HG02759 (cell line): ENCODE measurements at regions not wholly inside any gene's neighbourhood (a gene's known extent, or its start where the extent isn't known, plus 50 kb on each side); places are given as distances from the start of the nearest gene placed in this dataset.

Experiments
- ATAC-seq: cut with Tn5 transposase; IDR thresholded peaks from one replicate; pipeline ENCODE4 v1.9.1; 2021; ENCODE audit warnings: mild to moderate bottlenecking, moderate library complexity; ENCODE audit not compliant: unreplicated experiment

- ATAC-seq, result no peak
These were observed 676.6 kb downstream of the USP25 start for GRCh38 chr21:16406355-16406754.

GRCh38 chr21:16407403-16408240, 677.8 kb downstream of the USP25 start:
- ATAC-seq, result no peak

GRCh38 chr21:16408280-16408679, 678.5 kb downstream of the USP25 start:
- ATAC-seq, result no peak

- no peak for ATAC-seq
These were observed 679.6 kb downstream of the USP25 start for GRCh38 chr21:16409352-16409751.

- no peak for ATAC-seq
These were observed 688.4 kb downstream of the USP25 start for GRCh38 chr21:16418226-16418625.

GRCh38 chr21:16418642-16419041, 688.9 kb downstream of the USP25 start:
- no peak for ATAC-seq

- no peak for ATAC-seq
These were observed 689.6 kb downstream of the USP25 start for GRCh38 chr21:16419188-16419921.

GRCh38 chr21:16420031-16420724, 690.4 kb downstream of the USP25 start:
- no peak for ATAC-seq

GRCh38 chr21:16421007-16421406, 691.2 kb downstream of the USP25 start:
- no peak for ATAC-seq

GRCh38 chr21:16421965-16422364, 692.2 kb downstream of the USP25 start:
- no peak for ATAC-seq

GRCh38 chr21:16422702-16423101, 692.9 kb downstream of the USP25 start:
- ATAC-seq, result no peak

GRCh38 chr21:16423921-16424320, 694.1 kb downstream of the USP25 start:
- no peak for ATAC-seq

GRCh38 chr21:16424331-16424751, 694.6 kb downstream of the USP25 start:
- ATAC-seq, result no peak

- no peak for ATAC-seq
These were observed 695.6 kb downstream of the USP25 start for GRCh38 chr21:16425376-16425775.

- ATAC-seq, result no peak
These were observed 697.2 kb downstream of the USP25 start for GRCh38 chr21:16426936-16427335.

- ATAC-seq, result no peak
These were observed 697.9 kb downstream of the USP25 start for GRCh38 chr21:16427587-16428087.

GRCh38 chr21:16437586-16437985, 707.8 kb downstream of the USP25 start:
- ATAC-seq, result no peak

- no peak for ATAC-seq
These were observed 709.0 kb downstream of the USP25 start for GRCh38 chr21:16438761-16439160.

GRCh38 chr21:16441789-16442188, 712.0 kb downstream of the USP25 start:
- no peak for ATAC-seq

- ATAC-seq, result no peak
These were observed 724.6 kb downstream of the USP25 start for GRCh38 chr21:16454399-16454798.

- ATAC-seq, result no peak
These were observed 725.7 kb downstream of the USP25 start for GRCh38 chr21:16455526-16455925.
